ENCODE measurements at regions not wholly inside any gene's neighbourhood (a gene's known extent, or its start where the extent isn't known, plus 50 kb on each side); places are given as distances from the start of the nearest gene placed in this dataset.

- DNase-seq (ENCODE audit: insufficient read length, low spot score) (no peak), FAIRE-seq (no peak)
- TF ChIP-seq POLR2A (IDR thresholded peaks at IDR 0.05; ENCODE audit: low read depth, low read length): no peak
Observed at GRCh38 chr1:191634801-191635508, 523.3 kb upstream of the RGS18 start.

GRCh38 chr1:191636345-191636744, 521.9 kb upstream of the RGS18 start:
- no peak for TF ChIP-seq POLR2A (IDR thresholded peaks at IDR 0.05; ENCODE audit: low read depth, low read length)
- DNase-seq (ENCODE audit: insufficient read length, low spot score) (no peak), FAIRE-seq (no peak)

- peak; percentile 99 for FAIRE-seq
- no peak for TF ChIP-seq POLR2A (IDR thresholded peaks at IDR 0.05; ENCODE audit: low read depth, low read length)
Observed at GRCh38 chr1:191641420-191642260, 516.6 kb upstream of the RGS18 start.

GRCh38 chr1:191643060-191643459, 515.2 kb upstream of the RGS18 start:
- no peak for FAIRE-seq
- no peak for DNase-seq (ENCODE audit: insufficient read length, low spot score)
- TF ChIP-seq POLR2A (IDR thresholded peaks at IDR 0.05; ENCODE audit: low read depth, low read length): no peak

More at GRCh38 chr1:191641420-191642260, 516.6 kb upstream of the RGS18 start:
- DNase-seq (ENCODE audit: insufficient read length, low spot score): peak; percentile 1

GRCh38 chr1:191648939-191649338, 509.3 kb upstream of the RGS18 start:
- FAIRE-seq (no peak), DNase-seq (ENCODE audit: insufficient read length, low spot score) (no peak)
- no peak for TF ChIP-seq POLR2A (IDR thresholded peaks at IDR 0.05; ENCODE audit: low read depth, low read length)

DNA sequence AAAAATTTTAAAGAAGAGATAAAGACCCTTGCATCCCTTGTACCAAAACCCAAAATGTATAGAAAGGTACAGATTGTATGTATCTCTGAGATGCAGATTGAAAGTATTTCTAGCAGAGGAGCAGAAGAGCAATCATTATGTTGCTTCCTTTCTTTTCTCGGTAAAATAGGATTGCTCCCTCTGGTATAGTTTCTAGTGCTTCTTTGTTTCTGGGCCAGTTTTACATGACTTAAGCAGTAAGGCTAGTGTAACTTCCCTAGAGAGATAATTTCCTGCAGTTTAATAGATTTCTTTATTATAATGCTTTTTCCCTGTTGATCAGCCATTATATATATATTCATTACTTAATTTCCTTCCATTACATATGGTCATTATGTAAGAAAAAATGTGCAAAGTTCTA, 496.2 kb upstream of the RGS18 start:
- FAIRE-seq (no peak), DNase-seq (ENCODE audit: insufficient read length, low spot score) (no peak)
- TF ChIP-seq POLR2A (IDR thresholded peaks at IDR 0.05; ENCODE audit: low read depth, low read length): no peak

GRCh38 chr1:191662746-191663145, 495.5 kb upstream of the RGS18 start:
- no peak for TF ChIP-seq POLR2A (IDR thresholded peaks at IDR 0.05; ENCODE audit: low read depth, low read length)
- DNase-seq (ENCODE audit: insufficient read length, low spot score): no peak
- peak; percentile 38 for FAIRE-seq

DNA sequence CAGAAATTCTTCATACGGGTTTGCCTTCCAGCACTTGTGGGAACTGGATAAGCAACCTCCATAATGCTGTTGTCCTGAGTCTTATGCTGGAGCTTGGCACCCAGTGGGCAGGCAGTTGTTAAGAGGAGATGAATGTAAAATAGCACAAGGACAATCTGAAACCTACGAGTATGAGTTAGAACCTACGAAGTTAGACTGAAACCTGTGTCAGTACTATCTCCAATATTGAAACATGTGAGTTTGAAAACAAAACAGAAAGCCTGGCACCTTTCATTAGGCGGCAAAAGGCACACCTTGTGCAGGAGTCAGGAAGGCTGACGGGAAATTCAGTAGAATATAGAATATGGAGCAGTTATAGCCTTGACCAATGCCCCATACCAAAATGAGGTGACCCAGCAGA, 489.7 kb upstream of the RGS18 start:
- FAIRE-seq: peak; percentile 33
- no peak for TF ChIP-seq POLR2A (IDR thresholded peaks at IDR 0.05; ENCODE audit: low read depth, low read length)
- no peak for DNase-seq (ENCODE audit: insufficient read length, low spot score)

DNA sequence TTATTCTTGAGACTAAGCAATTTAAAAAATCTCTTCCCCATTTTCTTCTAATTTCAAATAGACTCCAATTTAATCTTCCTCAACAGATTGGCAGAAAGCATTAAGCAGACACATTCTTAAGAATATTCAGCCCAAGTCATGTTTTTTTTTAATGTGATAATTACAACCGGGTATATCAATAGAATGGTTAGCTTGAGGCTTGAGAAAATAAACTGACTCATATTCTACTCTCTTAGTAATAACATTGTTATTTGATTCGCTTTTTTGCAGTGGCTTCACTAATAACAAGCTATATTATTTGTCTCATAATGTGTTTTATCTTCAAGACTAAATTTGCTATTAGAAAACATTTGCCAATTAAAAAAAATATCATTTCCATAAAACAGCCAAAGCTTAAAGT, 488.6 kb upstream of the RGS18 start:
- DNase-seq (ENCODE audit: insufficient read length, low spot score) (no peak), FAIRE-seq (peak; percentile 85)
- TF ChIP-seq POLR2A (IDR thresholded peaks at IDR 0.05; ENCODE audit: low read depth, low read length): no peak

- DNase-seq (ENCODE audit: insufficient read length, low spot score) (no peak), FAIRE-seq (peak; percentile 82)
- no peak for TF ChIP-seq POLR2A (IDR thresholded peaks at IDR 0.05; ENCODE audit: low read depth, low read length)
Observed at GRCh38 chr1:191671236-191671635, 487.0 kb upstream of the RGS18 start.

DNA sequence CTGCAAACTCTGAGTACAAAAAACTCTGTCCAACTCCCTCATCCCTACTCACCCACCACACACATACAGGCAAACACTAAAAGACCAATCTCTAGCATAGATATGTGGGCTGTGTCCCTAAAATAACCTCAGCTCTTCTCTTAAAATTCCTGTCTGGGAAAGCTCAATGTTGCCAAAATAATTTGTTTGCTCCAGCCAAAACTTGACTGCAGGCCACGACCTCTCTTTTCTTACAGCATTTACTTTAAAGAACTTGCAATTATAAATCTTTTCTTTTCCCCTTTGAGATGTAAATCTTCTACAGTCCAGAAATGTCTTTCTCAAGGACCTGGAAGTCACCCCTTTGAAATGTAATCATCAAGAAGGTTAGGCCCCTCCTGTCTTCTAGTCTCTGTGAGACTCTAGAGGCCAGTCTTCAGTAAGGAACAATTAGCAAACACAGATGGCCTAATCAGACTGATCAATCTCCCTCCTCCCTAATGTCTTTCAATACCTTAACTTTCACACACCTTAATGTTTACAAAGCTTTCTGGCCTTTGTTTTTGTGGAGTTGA, 483.6 kb upstream of the RGS18 start:
- FAIRE-seq (no peak), DNase-seq (ENCODE audit: insufficient read length, low spot score) (no peak)
- TF ChIP-seq POLR2A (IDR thresholded peaks at IDR 0.05; ENCODE audit: low read depth, low read length): no peak

DNA sequence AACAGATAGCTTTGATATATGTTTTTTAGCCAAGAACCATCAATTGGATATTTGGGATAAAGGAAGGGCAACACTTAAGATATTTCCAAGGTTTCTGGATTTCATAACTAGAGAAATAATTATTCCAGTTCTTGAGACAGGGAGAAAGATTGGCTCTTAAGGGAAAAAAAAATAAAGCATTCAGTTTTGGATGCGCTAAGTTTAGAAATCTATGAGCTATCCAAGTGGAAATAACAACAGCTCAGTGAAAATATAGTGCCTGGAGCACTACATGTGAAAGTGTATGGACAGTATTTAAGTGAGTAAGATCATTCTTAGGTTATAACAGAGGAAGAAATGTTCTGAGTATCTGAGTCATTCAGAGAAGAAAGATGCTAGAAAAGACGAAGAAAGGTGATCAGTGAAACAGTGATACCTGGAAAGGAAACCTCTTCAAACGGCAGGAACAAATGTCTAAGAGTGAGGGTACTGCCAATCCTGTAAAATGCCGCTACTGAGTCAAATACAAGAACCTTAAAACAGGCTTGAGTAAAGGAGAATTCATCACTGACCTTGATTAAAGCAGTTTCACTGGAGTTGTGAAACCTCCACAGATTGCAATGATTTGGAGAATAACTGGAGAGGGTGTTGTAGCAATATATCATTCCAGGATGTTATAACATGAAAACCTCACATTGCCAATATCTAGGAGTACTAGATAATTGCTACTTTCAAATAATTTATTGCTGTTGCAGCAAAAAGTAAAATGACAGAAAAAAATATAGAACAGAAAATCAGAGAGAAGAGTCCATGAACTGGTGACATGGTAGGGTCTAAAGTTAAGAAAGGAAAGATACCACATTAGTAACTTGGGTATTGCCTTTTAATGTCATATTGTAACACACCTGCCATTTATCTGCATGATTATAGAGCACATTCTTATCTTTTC, 482.1 kb upstream of the RGS18 start:
- no peak for FAIRE-seq
- DNase-seq (ENCODE audit: insufficient read length, low spot score): no peak

GRCh38 chr1:191685669-191686068, 472.6 kb upstream of the RGS18 start:
- TF ChIP-seq POLR2A (IDR thresholded peaks at IDR 0.05; ENCODE audit: low read depth, low read length): no peak
- FAIRE-seq (no peak), DNase-seq (ENCODE audit: insufficient read length, low spot score) (no peak)

More for the DNA sequence above, 482.1 kb upstream of the RGS18 start:
- no peak for TF ChIP-seq POLR2A (IDR thresholded peaks at IDR 0.05; ENCODE audit: low read depth, low read length)

All from H54 (cell line).